ENCODE measurements at regions not wholly inside any gene's neighbourhood (a gene's known extent, or its start where the extent isn't known, plus 50 kb on each side); places are given as distances from the start of the nearest gene placed in this dataset.

DNA sequence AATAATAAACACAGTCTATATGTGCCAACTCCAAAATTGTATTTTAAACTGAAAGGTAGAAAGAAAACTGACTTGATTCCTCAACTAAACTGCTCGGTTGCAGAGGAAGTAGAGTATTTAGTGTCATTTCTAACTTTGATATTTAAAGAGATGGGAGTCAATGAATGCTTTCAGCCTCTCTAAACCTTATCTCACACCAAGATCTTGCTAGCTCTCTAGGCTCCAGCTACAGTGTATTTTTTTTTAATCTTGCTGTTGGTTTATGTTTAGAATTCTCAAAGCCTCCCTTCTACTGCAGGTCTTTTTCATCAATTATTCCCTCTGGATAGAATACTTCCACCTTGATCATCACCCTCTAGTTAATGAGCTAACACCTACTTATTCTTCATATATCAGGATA is 419.4 kb upstream of the ZNF462 start:
- no peak for TF ChIP-seq POLR2A (IDR thresholded peaks at IDR 0.05; ENCODE audit: control extremely low read depth in 1 of 2, low read depth in 2 of 2, low read length in 2 of 2)
- TF ChIP-seq, protein P1, sequence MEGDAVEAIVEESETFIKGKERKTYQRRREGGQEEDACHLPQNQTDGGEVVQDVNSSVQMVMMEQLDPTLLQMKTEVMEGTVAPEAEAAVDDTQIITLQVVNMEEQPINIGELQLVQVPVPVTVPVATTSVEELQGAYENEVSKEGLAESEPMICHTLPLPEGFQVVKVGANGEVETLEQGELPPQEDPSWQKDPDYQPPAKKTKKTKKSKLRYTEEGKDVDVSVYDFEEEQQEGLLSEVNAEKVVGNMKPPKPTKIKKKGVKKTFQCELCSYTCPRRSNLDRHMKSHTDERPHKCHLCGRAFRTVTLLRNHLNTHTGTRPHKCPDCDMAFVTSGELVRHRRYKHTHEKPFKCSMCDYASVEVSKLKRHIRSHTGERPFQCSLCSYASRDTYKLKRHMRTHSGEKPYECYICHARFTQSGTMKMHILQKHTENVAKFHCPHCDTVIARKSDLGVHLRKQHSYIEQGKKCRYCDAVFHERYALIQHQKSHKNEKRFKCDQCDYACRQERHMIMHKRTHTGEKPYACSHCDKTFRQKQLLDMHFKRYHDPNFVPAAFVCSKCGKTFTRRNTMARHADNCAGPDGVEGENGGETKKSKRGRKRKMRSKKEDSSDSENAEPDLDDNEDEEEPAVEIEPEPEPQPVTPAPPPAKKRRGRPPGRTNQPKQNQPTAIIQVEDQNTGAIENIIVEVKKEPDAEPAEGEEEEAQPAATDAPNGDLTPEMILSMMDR (IDR thresholded peaks at IDR 0.05; ENCODE audit: control extremely low read depth in 1 of 3, insufficient read depth in 1 of 3, low read depth in 1 of 3, low read length in 3 of 3): no peak
- TF ChIP-seq SP1 (IDR thresholded peaks at IDR 0.05; ENCODE audit: low read depth, low read length): no peak
- TF ChIP-seq JUND (IDR thresholded peaks at IDR 0.05; ENCODE audit: low read length): no peak
- TF ChIP-seq SUZ12 (IDR thresholded peaks at IDR 0.05; ENCODE audit: low read length): no peak
- TF ChIP-seq TAF1 (IDR thresholded peaks at IDR 0.05; ENCODE audit: low read depth, low read length): no peak
- TF ChIP-seq SP2 (IDR thresholded peaks at IDR 0.05; ENCODE audit: low read length): no peak
- TF ChIP-seq, protein P2, sequence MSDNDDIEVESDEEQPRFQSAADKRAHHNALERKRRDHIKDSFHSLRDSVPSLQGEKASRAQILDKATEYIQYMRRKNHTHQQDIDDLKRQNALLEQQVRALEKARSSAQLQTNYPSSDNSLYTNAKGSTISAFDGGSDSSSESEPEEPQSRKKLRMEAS (IDR thresholded peaks at IDR 0.05): no peak
- TF ChIP-seq MAFK (IDR thresholded peaks at IDR 0.05; ENCODE audit: low read depth, low read length): no peak
- no peak for TF ChIP-seq HDAC6 (IDR thresholded peaks at IDR 0.05; ENCODE audit: low read depth, low read length)

Measured in H1 (cell line).